ENCODE measurements at regions not wholly inside any gene's neighbourhood (a gene's known extent, or its start where the extent isn't known, plus 50 kb on each side); places are given as distances from the start of the nearest gene placed in this dataset.

- no peak for TF ChIP-seq POLR2AphosphoS5 (IDR thresholded peaks at IDR 0.05; ENCODE audit: insufficient read depth in 1 of 2, low read depth in 1 of 2)
- TF ChIP-seq POLR2A (IDR thresholded peaks at IDR 0.05), result no peak
These were observed 291.0 kb downstream of the COL12A1 start for GRCh38 chr6:74914888-74915287.

All from vagina (tissue), 2 donors.